HG03342 (cell line): ENCODE measurements at regions not wholly inside any gene's neighbourhood (a gene's known extent, or its start where the extent isn't known, plus 50 kb on each side); places are given as distances from the start of the nearest gene placed in this dataset.
"Not testable (repeated sequence)": the region's sequence is repeated elsewhere in the genome, so short reads cannot be mapped to it uniquely, and the experiment has no call there.

Experiments
- ATAC-seq: cut with Tn5 transposase; IDR thresholded peaks from one replicate; pipeline ENCODE4 v1.9.1; 2021; ENCODE audit warnings: mild to moderate bottlenecking, moderate library complexity; ENCODE audit not compliant: unreplicated experiment

GRCh38 chrX:1140236-1140681 is 72.2 kb downstream of the CRLF2 start:
- ATAC-seq = no peak

- no peak for ATAC-seq
These were observed 73.3 kb downstream of the CRLF2 start for GRCh38 chrX:1139185-1139500.

- ATAC-seq = no peak
These were observed 73.8 kb downstream of the CRLF2 start for GRCh38 chrX:1138476-1139184.

- ATAC-seq = no peak
These were observed 74.9 kb downstream of the CRLF2 start for GRCh38 chrX:1137531-1137930.

GRCh38 chrX:1136582-1136981 is 75.9 kb downstream of the CRLF2 start:
- not testable (repeated sequence) for ATAC-seq

GRCh38 chrX:1134976-1135375 is 77.5 kb downstream of the CRLF2 start:
- ATAC-seq = no peak

- ATAC-seq = no peak
These were observed 78.3 kb downstream of the CRLF2 start for GRCh38 chrX:1134156-1134555.

GRCh38 chrX:1126738-1127137 is 85.7 kb downstream of the CRLF2 start:
- ATAC-seq = no peak

- no peak for ATAC-seq
These were observed 87.9 kb downstream of the CRLF2 start for GRCh38 chrX:1124531-1124930.

GRCh38 chrX:1122851-1123250 is 89.6 kb downstream of the CRLF2 start:
- not testable (repeated sequence) for ATAC-seq

- ATAC-seq = no peak
These were observed 93.2 kb downstream of the CRLF2 start for GRCh38 chrX:1119275-1119674.

- no peak for ATAC-seq
These were observed 93.8 kb downstream of the CRLF2 start for GRCh38 chrX:1118572-1119199.

GRCh38 chrX:1115411-1115810 is 97.0 kb downstream of the CRLF2 start:
- ATAC-seq = not testable (repeated sequence)

- ATAC-seq = no peak
These were observed 100.1 kb downstream of the CRLF2 start for GRCh38 chrX:1112321-1112720.

- no peak for ATAC-seq
These were observed 100.7 kb downstream of the CRLF2 start for GRCh38 chrX:1111601-1112300.

GRCh38 chrX:1109580-1110119 is 102.8 kb downstream of the CRLF2 start:
- ATAC-seq = no peak

GRCh38 chrX:1108501-1109445 is 103.7 kb downstream of the CRLF2 start:
- ATAC-seq = no peak

- no peak for ATAC-seq
These were observed 105.8 kb downstream of the CRLF2 start for GRCh38 chrX:1106478-1107210.

- ATAC-seq = no peak
These were observed 106.6 kb downstream of the CRLF2 start for GRCh38 chrX:1105671-1106419.
